ENCODE measurements at regions not wholly inside any gene's neighbourhood (a gene's known extent, or its start where the extent isn't known, plus 50 kb on each side); places are given as distances from the start of the nearest gene placed in this dataset.
A peak's percentile ranks its signal among the peaks of the same experiment; 100 is the strongest.
"Not testable (repeated sequence)": the region's sequence is repeated elsewhere in the genome, so short reads cannot be mapped to it uniquely, and the experiment has no call there.

DNA sequence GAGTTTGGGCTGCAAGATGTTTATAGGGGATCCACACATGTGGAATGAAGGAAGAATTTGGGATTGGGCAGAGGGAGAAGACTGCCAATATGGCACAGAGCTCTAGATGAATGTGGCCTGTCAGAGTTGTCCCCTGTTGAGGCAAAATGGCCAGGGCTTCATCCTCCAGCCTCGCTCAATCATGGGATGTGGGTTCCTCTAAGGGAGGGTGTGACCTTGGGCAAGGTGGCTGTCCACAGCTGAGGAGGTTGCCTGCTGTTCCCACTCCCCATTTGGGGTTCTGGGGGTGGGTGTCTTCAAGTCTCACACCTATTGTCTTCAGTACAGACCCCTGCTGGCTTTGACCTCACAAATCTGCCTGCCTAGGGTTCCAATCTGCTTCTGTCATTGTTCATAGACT lies 121.6 kb upstream of the FAM204A start:
- FAIRE-seq, result no peak

DNA sequence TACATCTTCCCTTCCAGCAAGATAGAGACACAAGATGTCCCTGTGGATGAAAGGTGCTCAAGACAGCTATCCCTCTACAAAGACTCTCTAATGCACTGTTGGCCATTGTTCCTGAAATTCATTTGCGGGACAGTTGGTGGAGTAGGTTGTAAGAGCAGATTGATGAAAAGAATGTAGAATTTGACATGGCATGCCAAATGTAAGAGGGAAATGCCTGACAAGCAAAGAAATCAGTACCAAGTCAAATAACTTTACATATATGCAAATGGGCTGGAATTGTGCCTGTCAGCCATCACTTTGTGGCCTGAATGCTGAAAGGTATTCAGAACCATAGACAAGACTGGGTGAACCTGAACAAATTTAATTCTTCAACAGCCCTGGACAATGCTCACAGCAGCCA lies 120.3 kb upstream of the FAM204A start:
- no peak for FAIRE-seq

DNA sequence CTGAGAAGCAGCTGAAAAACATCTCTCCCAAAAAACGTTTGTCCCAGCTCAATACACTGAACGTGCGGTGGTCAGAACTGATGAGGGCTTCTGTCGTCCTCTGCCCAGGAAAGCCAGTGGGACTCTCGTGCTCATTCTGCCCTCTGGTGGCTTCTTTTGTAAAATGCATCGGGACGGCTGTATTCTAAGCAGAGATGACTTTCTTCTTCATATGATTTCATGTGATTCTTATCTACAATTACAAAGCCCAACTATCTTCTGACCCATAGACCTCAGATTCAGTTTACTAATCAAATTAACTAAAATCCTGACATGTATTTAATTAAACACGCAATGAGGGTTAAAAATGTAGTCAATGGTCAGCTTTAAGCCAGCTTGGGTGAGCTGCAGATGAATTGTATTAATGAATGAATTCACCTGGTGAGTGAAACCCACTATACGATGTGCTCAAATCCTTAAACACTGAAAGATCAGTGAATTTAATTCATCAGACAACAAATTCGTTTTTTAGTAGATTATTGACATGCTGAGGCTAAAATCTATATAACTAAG lies 117.6 kb upstream of the FAM204A start:
- peak; percentile 92 for FAIRE-seq

DNA sequence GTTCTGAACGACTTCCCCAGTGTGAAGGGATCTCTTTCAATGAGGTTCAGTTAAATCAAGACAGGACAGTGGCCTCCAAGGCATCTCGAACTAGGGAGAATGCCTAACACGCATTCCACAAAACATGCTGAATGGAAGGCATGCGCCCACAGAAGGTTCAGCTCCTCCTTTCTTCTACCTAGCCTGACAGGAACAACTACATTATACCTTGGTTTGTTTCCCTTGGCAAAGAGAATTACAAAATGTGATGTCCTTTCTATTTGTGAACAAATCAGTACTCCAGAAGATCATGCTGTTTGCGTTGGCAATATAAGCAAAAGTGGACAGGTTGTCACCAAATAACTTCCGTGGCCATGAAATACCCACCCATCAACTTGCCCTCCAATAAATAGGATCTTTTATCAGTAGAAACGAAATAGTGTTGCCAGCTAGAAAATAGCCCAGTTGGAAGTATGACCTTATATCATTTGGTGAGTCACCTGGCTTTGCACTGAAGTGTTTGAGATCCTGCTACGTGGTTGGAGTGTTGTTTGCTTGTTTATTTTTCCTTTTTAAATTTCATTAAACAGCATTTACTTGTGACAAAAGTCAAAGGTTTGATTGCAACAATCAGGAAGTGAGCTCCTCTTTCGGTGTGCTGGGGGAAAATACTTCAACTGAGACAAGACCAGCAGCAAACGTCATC lies 117.0 kb upstream of the FAM204A start:
- FAIRE-seq, result no peak

DNA sequence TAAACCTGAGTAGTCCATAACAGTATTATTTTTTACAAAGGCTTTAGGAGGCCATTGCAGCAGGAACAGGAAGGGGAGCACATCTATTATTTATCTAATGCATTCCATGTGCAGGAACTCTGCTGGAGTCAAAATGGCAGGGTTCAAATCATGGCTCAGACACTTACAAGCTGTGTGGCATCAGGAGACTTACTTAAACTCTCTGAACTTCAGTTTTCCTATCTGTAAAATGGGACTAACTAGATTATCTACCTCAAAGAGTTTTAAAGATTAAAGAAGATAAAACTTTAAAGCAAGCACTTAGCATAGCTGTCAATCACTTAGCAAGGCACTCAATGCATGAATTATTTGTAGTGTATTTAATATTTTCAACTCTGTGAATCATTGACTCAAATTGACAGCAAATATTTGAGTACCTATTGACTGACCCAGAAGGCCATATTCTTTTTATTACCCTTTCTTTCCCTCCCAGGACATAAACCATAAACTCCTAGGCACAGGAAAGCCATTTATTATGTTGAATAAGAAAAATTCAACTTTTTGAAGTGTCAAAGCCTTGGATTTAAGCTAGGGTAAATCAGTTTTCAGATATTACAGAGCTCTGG lies 115.8 kb upstream of the FAM204A start:
- FAIRE-seq, result no peak

DNA sequence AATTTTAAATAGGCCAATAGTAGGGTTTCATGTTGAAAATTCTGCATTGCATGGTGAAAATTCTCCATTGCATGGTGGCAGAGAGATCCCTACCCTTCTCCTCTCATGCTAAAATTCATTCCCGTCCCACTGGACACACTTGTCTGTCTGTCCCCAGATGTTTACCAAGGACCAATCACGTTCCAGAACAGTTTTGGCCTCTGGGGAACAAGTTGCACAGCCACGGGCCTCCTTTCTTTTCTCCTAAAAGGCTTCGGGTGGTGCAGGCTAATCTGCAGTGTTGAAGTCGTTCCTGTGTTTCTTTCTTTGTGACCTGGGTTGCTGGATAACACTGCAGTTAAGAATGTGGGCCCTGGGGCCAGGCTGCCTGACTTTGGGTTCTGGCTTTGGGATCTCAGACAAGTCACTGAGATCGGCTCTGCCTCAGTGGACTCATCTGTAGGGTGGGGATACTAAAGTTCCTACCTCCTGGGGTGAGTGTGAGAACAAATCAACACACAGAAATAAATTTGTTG lies 113.1 kb upstream of the FAM204A start:
- no peak for FAIRE-seq

DNA sequence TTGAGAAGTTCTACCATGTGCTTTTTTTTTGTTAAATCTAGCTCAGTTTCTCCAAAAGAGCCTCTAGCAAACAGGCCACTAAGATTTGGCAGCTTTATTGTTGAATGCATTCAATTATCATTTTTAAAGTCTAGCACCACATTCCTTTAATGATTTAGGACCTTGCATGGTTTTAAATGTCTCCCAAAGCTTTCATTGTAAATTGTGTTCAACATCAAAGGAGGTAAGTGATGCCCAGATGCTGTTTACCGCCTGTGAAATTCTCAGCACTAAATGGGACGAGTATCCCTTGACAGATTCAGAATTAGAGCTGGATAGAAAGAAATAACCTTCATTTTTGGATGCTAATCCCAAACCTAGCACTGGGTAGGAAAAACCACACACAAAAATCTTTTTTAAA lies 112.1 kb upstream of the FAM204A start:
- no peak for FAIRE-seq

DNA sequence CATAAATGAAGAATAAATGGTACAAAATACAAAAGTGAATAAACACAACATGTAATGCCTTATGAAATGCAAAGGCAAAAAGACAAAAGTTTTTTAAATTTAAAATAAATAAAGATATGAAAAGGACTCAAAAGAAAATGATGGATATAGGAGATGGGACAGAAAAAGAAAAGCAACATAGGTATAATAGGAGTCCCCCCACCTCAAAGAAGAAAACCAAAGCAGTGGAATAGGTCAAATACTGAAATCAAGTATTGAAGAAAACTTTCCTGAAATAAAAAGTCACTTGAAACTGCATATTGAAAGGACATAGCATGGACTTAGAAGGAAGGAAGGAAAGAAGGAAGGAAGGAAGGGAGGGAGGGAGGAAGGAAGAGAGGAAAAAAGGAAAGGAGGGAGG lies 110.0 kb upstream of the FAM204A start:
- no peak for FAIRE-seq

DNA sequence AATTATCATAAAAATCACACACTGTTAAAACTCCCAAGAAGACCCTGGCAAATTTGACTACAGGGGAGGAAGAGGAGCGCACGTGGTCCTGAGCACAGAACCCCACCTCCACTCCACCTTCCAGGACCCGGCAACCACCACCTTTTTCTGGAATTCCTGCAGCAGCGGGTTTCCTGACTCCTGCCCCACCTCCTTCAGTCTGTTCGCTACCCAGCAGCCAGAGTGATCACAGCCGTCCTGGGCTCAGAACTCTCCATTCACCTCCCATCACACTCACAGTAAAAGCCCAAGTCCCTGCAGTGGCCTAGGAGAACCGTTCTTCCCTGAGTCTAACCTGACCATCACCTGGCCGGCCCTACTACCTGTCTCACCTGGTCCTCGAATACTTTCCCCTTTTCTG lies 107.4 kb upstream of the FAM204A start:
- no peak for FAIRE-seq

DNA sequence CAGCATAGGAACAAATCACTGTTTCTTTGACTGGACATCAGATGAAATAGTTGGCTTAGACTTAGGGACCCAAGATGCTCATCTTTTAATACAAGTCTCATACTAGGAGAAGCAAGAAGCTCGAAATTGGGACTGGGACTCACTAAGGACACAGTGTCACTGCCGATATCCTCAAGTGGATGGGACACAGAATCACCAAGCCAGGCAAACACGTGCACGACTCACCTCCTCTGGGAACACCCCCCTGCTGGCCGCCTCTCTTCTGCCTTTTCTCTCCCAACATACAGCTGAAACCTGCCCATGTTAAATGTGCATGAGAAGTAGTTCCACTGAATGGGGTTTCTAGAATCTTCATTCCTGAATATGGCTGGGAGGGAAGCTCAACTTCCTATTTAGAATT lies 106.6 kb upstream of the FAM204A start:
- FAIRE-seq, result no peak

DNA sequence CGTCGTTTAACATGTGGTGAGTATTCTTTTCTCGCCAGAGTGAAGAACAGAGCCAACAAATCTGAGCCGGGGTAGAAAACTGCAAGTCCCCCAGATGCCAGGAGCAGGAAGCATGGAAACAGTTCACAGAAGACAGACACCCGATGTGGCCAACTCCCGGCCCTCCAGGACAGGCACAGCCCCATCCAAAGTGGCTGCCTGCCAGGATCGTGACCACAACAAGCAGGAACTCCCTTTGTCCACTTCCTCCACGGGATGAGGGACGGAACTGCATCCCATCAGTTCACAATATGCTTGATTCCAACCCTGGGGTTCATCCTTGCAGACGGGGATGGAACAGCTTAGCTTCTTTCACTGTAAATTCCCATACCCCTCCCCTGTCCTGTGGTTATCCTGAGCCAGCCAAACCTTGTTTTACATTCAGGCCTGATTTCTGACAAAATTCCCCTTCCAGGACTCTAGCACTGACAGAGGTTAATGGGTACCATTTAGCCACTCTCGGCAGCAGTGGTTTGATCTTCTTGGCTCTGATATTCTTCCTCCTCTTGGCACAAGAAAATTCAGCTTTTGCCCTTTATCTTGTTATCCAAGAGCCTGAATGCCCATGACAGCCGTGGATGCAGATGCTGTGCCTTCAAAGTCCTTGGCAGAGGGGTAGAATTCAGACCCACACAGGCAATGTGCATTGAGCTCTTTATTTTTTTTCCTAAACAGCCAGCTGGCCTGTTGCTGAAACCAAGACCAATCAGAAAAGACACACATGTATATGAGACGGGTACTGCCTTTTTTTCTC lies 105.5 kb upstream of the FAM204A start:
- no peak for FAIRE-seq

DNA sequence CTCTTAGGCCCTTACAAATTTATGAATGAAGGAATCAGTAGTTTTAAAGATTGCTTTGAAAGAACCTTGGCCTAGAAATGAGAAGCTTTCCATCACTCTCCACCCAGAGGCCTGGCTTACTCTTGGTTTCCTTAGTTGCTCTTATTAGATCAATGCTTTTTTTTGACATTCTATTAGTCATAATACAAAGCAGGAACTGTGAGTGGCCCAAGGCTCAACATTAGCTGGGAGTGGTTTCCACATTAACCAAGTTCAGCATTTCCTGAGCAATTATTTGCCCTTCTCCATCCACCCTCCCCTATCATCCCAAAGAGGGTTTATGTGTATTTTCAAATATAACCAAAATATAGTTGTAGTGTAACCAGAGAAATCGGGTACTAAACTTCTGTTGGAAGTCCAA lies 103.4 kb upstream of the FAM204A start:
- no peak for FAIRE-seq

DNA sequence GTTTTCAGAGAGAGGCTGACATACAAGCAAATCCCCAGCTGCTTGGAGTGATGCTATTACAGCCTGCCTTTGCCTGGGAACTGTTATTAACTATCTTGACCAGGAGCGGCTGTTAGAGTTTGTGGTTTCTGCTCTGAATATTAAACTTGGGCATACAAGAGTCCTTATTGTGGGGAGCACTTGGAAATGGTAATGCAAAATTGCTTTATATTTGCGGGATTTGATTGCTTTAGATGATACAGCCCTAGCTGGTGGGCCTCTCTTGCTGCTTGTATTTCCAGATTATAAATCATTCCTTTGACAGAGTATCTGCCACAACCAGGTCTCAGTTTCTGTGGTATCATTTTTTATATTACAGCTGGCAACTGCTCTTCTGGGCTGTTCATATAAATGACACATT lies 101.9 kb upstream of the FAM204A start:
- FAIRE-seq, result no peak

DNA sequence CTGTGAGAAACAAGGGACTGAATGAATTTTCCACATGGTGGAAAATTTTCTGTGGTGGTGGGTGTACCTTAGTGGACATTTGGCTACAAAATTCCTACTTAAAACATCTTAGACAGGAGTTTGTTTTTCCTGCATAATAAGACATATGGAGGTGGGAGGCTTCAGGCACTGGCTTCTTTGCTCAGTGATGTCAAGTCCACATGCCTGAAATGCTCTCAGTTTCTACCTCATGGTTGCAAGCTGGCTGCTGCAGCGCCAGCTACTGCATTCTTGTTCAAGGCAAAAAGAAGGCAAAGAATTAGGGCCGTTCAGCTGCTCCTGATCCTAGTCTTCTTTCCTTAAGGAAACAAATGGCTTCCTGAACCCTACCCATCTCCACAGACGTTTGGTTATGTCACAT lies 99.9 kb upstream of the FAM204A start:
- no peak for FAIRE-seq

DNA sequence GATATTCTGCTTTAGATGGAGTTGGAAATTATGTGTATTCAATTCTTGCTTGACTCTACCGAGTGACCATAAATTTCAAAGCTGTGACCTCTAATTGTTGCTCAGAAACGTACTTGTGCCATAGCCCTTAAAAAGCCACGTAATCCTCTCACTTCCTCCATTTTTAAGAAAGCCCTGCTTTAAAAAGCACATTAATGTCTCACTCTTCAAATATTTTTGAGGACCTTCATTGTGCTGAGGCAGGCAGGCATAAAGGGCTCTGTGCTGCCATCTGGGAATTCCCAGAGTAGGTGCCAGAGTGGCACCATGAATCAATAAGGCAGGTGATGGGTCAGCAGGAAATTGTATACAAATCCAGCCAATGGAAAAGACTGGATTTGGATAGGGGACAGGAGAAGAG lies 97.7 kb upstream of the FAM204A start:
- FAIRE-seq, result no peak

DNA sequence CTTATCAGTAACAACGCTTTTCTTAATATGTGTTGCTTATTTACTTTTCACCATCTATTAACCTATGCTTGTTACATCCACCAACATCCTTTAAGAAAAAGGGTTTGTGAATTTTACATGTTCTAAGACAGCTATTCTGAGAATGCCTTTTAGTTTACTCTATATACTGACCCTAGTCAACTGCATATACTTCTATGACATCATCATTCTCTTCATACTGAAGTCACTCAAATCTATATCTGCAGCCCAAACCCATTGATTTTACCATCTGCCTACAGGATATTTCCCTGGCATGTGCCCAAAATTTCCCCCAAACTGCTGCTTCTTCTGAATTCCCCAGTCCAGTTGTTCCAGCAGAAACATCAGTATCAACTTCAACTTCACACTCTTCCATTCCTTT lies 94.6 kb upstream of the FAM204A start:
- no peak for FAIRE-seq

DNA sequence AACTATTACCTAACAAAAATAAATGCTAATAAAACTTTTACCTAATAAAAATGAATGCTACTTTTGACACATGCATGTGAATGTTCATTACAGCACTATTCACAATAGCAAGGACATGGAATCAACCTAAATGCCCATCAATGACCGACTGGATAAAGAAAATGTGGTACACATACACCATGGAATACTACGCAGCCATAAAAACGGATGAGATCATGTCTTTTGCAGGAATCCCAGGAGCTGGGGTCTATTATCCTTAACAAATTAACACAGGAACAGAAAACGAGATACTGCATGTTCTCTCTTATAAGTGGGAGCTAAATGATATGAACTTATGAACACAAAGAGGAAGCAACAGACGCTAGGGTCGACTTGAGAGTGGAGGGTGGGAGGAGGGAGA lies 88.1 kb upstream of the FAM204A start:
- no peak for FAIRE-seq

DNA sequence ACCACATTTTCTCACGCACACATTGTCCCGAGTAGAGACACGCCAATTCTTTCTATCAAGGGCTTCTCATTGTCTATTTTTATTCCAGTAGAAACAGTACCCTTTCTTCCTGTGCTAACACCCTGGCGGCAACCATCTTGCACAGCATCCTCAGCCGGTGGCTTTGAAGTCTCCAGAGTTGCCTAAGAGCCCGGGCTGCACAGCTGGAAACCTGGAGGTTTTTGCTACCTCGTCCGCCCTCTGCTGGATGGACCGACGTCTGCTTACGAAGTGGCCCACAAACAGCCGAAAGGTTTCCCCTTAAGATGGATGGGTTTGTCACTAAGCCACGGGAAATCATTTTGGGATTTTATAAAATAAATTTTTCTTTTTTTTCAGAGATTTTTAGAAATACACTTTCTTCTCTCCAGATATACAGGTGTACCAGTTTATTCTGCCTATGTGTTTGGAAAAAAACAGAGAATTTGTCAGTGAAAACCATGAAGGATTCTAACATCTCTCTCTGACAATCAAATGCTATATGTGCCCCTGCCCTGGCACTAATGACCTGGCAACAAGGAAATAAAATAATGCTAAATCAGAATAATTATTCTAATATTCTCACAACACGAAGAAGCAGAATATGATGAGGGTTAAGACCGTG lies 81.8 kb upstream of the FAM204A start:
- peak; percentile 86 for FAIRE-seq

DNA sequence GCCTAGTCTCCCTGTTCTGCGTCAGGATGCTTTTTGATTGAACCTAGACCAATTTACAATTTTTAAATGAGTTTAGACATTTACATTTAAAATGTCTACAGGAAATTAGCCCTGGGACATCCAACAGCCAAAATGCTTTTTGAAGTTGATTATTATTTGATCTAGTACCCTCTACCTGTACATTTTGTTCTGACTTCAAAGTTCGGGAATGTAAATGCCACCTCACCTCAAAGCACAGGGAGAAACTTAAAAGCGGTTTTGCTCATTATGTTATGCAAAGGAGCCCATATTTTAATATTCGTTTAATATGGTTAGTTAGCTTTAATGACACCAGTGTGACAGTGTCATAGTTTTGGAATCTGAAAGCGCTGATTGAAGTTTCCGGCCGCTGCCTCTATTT lies 80.1 kb upstream of the FAM204A start:
- FAIRE-seq, result no peak

DNA sequence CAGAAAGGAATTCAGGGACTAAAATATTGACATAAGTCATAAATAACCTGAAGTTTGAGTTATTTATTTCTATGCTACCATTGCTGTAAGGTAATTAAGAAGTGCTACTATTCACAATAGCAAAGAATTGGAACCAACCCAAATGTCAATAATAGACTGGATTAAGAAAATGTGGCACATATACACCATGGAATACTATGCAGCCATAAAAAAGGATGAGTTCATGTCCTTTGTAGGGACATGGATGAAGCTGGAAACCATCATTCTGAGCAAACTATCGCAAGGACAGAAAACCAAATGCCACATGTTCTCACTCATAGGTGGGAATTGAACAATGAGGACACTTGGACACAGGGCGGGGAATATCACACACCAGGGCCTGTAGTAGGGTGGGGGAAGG lies 77.9 kb upstream of the FAM204A start:
- FAIRE-seq, result not testable (repeated sequence)

DNA sequence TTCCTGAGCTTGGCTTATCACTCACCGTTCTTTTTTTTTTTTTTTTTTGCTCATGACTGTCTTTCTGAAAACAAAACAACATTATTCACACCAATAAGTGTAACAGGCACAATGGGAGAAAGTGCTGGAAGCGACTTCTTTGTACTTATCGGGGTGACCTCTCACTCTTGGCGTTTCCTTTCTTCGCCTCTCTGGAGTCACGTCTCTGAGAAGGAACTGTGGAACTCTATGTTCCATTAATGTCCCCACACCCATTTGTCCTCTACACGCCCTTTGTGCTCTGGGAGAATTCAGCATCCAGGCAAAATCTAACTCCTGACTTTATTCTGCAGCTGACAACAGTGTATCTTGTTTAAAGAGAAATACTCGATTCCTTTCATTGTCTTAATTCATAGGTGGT lies 70.8 kb upstream of the FAM204A start:
- no peak for FAIRE-seq

DNA sequence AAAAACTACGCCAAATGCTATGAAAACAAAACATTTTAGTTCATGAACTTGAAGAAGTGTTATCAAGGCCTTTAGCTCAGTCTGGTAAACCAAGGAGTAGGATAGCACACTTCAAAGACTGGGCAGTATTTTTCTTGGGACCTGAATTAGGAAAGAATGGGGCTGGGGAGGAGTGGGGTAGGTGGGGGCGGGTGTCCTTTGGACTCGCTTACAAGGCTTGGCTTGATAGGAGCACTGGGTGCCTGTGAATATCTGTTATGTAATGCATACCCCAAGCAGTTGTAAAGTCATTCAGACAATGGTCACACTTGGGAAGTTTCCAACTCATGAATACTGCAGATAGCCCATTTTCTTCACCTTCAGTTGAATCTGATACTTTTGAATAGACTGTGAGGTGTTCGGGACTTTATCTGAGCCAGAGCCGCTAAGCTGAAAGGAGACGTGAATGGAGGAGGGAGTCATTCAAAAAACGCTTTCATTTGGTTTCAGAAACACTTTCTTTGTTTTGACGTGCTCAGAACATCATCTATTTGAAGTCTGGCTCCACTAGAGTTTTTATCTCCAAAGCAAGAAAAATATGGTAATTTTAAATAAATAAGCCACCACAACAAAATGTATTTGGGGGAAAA lies 70.1 kb upstream of the FAM204A start:
- no peak for FAIRE-seq

DNA sequence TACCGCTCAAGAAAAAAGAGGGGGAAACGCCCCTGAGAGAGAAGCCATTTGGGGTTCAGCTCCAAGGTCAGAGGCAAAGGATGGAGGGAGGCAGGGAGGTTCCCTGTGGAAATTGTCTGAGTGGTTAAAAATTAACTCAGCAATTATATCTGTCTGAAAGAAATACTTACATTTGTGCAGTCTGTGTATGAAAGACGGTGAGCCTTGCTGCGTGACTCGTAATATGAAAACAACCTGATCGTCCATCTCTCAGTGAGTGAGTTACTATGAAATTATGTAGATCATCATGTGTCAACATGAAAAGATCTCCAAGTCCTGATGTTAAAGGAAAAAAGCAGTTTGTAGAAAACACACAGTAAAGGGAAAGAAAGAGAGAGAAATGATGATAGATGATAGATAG lies 67.2 kb upstream of the FAM204A start:
- no peak for FAIRE-seq

Measured in A204.1 (cell line).